ENCODE measurements at regions not wholly inside any gene's neighbourhood (a gene's known extent, or its start where the extent isn't known, plus 50 kb on each side); places are given as distances from the start of the nearest gene placed in this dataset.

- Histone ChIP-seq H3K14ac (ENCODE audit: insufficient read length) (no peak overlapping the region), H2BK120ac (replicated peaks; ENCODE audit: low read depth, low read length) (no peak overlapping the region), H3K27ac (ENCODE audit: low read depth, low read length) (no peak overlapping the region), H3K23me2 (ENCODE audit: low read depth, low read length) (no peaks in the 10 kb centered on the region; the same call in 1 of the 2 replicates), H3K4me2 (ENCODE audit: insufficient read depth in 1 of 2, low read depth in 2 of 2, low read length in 2 of 2) (no peak overlapping the region), H4K8ac (ENCODE audit: extremely low read depth, insufficient read depth, low read length) (no peak overlapping the region), H3K79me2 (ENCODE audit: control insufficient read depth in 1 of 2, insufficient read depth in 2 of 2, low read length in 2 of 2) (no peaks in the 10 kb centered on the region), H3K4me1 (replicated peaks in 1 of 4; ENCODE audit: control insufficient read depth in 3 of 4, insufficient read depth in 4 of 4, low read length in 3 of 4) (no peaks in the 10 kb centered on the region), H3K9me3 (ENCODE audit: insufficient read depth in 2 of 2, low read depth in 1 of 2, low read length in 1 of 2) (no peaks in the 10 kb centered on the region), H3K9ac (replicated peaks in 1 of 4; ENCODE audit: extremely low read depth in 1 of 4, low read depth in 3 of 4, low read length in 3 of 4) (no peak overlapping the region), H3K79me1 (ENCODE audit: low read depth, low read length) (no peaks in the 10 kb centered on the region), H4K20me1 (replicated peaks in 1 of 2; ENCODE audit: control insufficient read depth in 1 of 2, insufficient read depth in 2 of 2, low read length in 2 of 2) (no peaks in the 10 kb centered on the region), H2AK5ac (ENCODE audit: low read depth, low read length) (no peak overlapping the region), H2BK12ac (ENCODE audit: low read depth, low read length) (no peak overlapping the region), H3K36me3 (ENCODE audit: control insufficient read depth in 2 of 4, insufficient read depth in 4 of 4, low read length in 3 of 4) (no peaks in the 10 kb centered on the region), H3K23ac (ENCODE audit: insufficient read length) (no peak overlapping the region), H2AFZ (ENCODE audit: low read length) (no peak overlapping the region), H2BK20ac (ENCODE audit: low read length) (no peak overlapping the region), H3K4me3 (ENCODE audit: extremely low read depth in 1 of 4, insufficient read depth in 2 of 4, low read depth in 3 of 4, low read length in 4 of 4) (no peak overlapping the region), H3K4ac (replicated peaks; ENCODE audit: insufficient read length, low read depth, low read length) (no peak overlapping the region), H3K18ac (ENCODE audit: extremely low read depth, low read length) (no peak overlapping the region), H4K5ac (ENCODE audit: insufficient read length, low read depth, low read length) (no peak overlapping the region), H2BK5ac (ENCODE audit: low read depth, low read length) (no peak overlapping the region), H2BK15ac (ENCODE audit: low read length) (no peak overlapping the region), H3K27me3 (replicated peaks in 1 of 4; ENCODE audit: control insufficient read depth in 3 of 4, extremely low read depth in 1 of 4, insufficient read depth in 3 of 4, low read length in 3 of 4) (no peaks in the 10 kb centered on the region), H3K56ac (replicated peaks; ENCODE audit: insufficient read length, low read depth, low read length) (no peak overlapping the region), H4K91ac (replicated peaks; ENCODE audit: insufficient read length, low read length) (no peak overlapping the region)
- no peak for TF ChIP-seq RFX5 (IDR thresholded peaks at IDR 0.05; ENCODE audit: borderline replicate concordance, low read depth, low read length)
- TF ChIP-seq EGR1 (IDR thresholded peaks at IDR 0.05; ENCODE audit: borderline replicate concordance, low read depth, low read length) = no peak
- TF ChIP-seq CREB1 (IDR thresholded peaks at IDR 0.05) = no peak
- TF ChIP-seq E2F6 (IDR thresholded peaks at IDR 0.05) = no peak
- TF ChIP-seq ZNF274 (IDR thresholded peaks at IDR 0.05; ENCODE audit: borderline replicate concordance, extremely low read depth, low read length) = no peak
- DNase-seq (ENCODE audit: low read depth in 1 of 2, low spot score in 2 of 2) (no peak), FAIRE-seq (no peak)
- ChIA-PET CTCF (ENCODE audit: partially characterized antibody) (no interaction called here), POLR2A (ENCODE audit: partially characterized antibody) (no interaction called here)
Measured at GRCh38 chr2:236760246-236760645, 190.6 kb downstream of the ACKR3 start.

Data from H1 (cell line).